ENCODE measurements at regions not wholly inside any gene's neighbourhood (a gene's known extent, or its start where the extent isn't known, plus 50 kb on each side); places are given as distances from the start of the nearest gene placed in this dataset.
"Not testable (repeated sequence)": the region's sequence is repeated elsewhere in the genome, so short reads cannot be mapped to it uniquely, and the experiment has no call there.

DNA sequence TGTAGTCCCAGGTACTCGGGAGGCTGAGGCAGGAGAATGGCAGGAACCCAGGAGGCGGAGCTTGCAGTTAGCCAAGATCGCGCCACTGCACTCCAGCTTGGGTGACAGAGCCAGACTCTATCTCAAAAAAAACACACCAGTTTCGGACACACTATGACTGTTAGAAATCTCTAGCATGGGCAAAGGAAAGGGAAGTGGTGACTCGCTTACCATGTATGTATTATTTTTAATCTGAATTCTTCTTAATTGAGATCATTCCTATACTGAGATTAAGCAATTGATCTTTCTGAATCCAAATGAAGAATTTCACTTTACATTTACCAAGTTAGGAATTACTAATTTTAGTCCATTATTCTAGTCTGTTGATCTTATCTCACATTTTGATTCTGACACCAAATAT lies 459.2 kb upstream of the ALCAM start:
- no peak for DNase-seq (ENCODE audit: low read depth in 2 of 2)

DNA sequence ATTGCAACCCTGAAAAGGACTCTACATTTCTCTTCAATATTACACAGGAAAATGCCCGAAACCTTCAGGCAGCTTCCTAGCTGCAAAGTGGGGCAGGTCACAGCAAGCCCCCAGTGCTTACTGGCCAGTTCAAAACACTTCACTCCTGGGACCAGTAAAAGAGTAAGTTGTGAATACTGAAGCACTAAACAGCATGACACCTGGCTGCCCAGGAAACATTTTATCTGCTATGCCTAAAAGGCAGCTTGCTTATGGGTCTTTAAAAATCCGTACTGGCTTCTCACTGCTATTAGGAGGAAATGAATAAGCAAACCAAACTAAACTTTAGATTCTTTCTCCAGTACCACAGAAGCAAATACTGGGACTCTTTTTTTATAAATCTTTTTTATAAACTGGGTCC lies 457.9 kb upstream of the ALCAM start:
- DNase-seq (ENCODE audit: low read depth in 2 of 2): no peak

DNA sequence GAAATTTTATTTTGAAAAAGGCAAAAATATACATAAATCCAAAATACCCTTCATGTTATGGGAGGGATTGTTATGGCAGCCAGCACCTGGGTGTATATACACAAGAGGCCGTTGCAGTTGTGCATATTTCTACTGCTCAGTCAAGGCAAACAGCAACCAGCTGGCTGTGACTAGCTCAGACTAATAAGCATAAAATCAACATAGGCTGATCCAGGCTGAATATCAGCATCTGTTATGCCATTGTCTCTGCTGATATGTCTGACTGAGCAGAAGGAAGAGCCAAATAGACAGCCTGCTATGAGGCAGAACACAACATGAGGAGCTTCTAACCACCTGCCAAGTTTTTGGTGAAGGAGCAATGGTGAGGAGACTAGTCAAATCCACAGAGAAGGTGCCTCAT lies 457.5 kb upstream of the ALCAM start:
- DNase-seq (ENCODE audit: low read depth in 2 of 2): no peak

- DNase-seq (ENCODE audit: low read depth in 2 of 2): no peak
Observed at GRCh38 chr3:104909721-104910120, 457.0 kb upstream of the ALCAM start.

- no peak for DNase-seq (ENCODE audit: low read depth in 2 of 2)
Observed at GRCh38 chr3:104911376-104911775, 455.3 kb upstream of the ALCAM start.

DNA sequence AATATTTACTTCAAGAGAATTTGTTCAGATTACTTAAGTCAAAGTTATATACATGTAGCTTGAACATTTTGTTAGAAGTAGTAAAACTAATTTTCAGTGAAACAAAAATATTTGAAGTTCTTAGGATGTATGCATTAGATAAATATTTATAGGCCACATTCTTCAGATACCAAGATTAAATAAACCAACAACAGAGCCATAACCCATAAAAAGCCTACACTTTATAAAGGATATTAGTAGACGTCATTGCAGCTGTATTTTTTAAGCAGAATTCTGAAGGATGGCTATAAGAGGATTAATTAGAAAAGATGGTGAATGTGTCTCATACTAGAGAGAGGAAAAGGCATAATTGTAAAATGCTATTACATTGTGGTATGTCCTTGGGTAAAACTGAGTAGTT lies 449.7 kb upstream of the ALCAM start:
- DNase-seq (ENCODE audit: low read depth in 2 of 2): no peak

- DNase-seq (ENCODE audit: low read depth in 2 of 2): no peak
Observed at GRCh38 chr3:104920512-104920911, 446.2 kb upstream of the ALCAM start.

DNA sequence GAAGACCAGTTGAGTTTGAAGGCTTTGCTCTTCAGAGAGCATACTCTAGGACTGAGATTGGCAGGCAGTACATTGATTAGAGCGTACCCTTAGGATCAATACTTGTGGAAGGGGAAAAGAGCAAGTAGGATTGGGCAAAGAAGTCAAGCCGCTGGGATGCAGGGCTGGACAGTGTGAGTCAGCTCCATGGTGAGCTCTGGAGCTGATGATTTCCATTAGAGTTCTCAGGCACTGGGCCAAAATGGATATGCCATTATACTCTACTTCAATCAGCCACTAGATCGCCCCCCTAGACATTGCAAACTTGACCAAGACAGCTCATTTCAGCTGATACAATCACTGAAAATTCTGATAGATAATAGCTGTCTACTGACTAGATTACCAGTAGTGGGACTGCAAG lies 432.7 kb upstream of the ALCAM start:
- DNase-seq (ENCODE audit: low read depth in 2 of 2): no peak

GRCh38 chr3:104935613-104936012 lies 431.1 kb upstream of the ALCAM start:
- no peak for DNase-seq (ENCODE audit: low read depth in 2 of 2)

DNA sequence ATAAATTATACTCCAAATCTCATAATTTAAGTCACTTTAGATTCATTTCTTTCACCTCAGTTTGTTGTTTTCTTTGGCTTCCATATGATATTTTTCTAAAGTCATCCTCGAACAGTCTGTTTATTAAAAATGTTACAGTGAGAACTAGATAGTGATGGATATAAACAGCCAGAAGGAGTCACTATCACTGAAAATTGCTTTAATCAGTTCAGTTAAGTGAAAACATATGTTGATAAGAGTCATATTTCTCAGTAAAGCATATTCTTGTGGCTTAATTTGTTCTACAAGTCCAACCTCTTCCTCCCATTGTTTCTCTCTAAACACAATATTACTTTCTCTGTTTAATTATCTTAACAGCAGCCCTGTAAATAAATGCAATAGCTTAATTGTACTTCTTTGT lies 427.5 kb upstream of the ALCAM start:
- no peak for DNase-seq (ENCODE audit: low read depth in 2 of 2)

DNA sequence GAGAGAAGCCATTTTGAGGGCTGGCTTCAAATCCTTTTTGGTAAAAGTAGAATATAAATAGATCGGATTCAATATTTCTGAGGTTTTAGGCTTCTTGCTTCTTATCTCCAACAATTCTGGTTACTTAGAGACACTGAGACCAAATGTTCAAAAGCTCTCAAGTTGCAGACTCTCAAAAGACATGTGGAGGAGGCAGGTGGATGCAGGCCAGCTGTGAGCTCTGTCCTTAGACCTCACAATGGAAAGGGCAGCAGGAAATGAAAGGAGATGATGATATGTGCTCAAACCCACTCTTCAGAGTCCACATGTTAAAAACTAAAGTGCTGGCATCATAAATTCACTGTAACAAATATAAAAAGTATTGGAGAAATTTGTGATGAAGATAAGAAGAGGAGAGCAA lies 424.9 kb upstream of the ALCAM start:
- no peak for DNase-seq (ENCODE audit: low read depth in 2 of 2)

GRCh38 chr3:104943974-104944373 lies 422.7 kb upstream of the ALCAM start:
- DNase-seq (ENCODE audit: low read depth in 2 of 2): no peak

DNA sequence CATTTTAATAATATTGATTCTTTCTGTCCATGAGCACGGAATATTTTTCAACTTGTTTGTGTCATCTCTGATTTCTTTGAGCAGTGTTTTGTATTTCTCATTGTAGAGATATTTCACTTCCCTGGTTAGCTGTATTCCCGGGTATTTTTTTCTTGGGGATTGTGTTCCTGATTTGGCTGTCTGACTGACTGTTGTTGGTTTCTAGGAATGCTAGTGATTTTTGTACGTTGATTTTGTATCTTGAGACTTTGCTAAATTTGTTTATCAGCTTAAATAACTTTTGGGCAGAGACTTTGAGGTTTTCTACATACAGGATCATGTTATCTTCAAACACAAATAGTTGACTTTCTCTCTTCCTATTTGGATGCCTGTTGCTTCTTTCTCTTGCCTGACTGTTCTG lies 418.8 kb upstream of the ALCAM start:
- no peak for DNase-seq (ENCODE audit: low read depth in 2 of 2)

DNA sequence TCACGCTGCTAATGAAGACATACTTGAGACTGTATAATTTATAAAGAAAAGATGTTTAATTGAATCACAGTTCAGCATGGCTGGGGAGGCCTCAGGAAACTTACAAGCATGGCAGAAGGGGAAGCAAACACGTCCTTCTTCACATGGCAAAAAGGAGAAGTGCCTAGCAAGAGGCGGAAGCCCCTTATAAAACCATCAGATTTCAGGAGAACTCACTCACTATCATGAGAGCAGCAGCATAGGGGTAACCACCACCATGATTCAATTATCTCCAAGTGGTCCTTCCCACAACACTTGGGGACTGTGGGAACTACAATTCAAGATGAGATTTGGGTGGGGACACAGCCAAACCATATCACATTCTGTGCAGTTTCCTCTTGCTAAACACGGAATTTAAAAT lies 416.9 kb upstream of the ALCAM start:
- not testable (repeated sequence) for DNase-seq (ENCODE audit: low read depth in 2 of 2)

GRCh38 chr3:104951426-104951825 lies 415.3 kb upstream of the ALCAM start:
- DNase-seq (ENCODE audit: low read depth in 2 of 2): no peak

DNA sequence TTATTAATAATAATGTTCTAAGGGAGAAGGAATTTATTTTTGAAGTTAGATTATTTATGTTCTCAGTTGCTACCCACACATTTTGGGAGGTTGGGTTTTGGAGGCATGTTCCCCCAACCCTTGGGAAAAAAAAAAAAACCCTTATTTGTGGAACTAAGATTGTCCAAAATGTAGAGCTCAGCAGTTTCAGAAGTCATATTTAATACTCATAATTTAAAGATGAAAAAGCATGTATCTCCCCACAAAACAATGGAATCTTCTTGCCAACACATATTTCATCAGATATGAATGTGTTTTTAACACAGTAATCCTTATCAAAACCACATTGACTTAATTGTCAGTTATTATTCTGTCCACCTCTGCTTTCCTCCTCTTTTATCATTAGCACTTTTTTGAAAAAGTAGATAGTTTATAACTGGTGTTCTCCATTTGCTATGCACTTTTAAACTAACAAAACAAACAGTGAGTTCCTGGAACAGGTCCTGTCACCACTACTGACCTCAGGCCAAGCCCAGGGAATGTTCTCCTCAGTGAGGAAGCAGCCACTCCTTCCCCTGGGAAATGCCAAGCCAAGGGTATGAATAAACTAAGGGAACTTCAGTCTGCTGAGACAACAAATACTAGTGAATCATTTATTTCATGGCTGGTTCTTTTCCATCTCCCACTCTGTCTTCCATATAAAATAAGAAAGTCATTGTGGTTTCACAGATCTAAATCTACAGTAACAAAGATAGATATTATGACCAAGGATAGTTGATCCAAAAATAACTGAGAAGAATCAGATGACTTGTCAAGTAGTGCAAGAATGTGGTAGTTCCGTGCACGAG lies 414.4 kb upstream of the ALCAM start:
- DNase-seq (ENCODE audit: low read depth in 2 of 2): no peak

DNA sequence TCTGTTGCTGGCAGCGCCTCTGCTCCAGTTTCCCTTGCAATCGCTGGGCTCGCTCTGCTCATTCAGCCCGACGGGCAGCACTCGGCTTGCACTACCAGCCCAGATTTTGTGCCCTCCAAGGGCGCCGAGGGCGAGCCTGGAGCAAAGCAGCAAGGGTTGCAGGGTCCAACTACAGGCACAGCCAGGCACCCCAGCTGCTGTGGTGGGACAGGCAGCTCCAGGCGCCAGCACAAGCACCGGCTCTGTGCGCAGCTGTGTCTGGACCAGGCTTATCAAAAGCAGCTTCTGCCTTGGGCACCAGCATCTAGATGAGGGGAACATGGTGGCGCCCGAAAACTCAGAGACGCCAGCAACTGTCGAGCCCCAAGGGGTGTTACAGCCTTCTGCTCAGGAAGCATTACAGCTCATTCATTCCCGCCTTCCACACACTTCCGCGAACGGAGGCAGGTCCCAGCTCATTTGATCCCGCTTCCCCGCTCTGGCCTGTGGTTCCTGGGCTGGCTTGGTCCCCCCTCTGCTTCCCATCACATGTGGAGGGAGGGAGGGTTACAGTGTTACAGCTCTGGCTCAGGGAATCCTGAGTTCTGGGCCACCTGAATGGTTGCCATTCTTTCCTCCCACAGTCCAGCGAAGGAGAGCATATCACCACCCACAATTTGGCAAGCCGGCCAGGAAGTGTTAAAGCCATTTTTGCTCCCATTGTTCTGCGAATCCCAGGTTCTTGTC lies 409.9 kb upstream of the ALCAM start:
- no peak for DNase-seq (ENCODE audit: low read depth in 2 of 2)

DNA sequence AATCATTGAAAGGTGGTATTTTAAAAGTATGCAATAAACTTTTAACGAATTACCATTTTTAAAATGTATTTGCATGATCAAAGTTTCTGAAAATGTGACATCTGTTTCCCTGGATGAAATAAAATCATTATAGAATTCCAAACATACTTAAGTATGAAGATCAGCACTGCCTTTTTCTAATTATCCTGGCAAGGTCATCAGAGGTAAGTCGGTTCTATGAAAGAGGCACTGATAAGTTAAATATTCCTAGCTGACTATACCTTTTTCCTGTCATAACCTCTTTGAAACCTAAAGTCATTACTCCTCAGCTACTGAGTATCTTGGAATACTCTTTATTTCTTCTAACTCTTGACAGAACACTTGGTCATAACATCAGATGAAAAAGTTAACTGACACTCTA lies 406.1 kb upstream of the ALCAM start:
- DNase-seq (ENCODE audit: low read depth in 2 of 2): no peak

DNA sequence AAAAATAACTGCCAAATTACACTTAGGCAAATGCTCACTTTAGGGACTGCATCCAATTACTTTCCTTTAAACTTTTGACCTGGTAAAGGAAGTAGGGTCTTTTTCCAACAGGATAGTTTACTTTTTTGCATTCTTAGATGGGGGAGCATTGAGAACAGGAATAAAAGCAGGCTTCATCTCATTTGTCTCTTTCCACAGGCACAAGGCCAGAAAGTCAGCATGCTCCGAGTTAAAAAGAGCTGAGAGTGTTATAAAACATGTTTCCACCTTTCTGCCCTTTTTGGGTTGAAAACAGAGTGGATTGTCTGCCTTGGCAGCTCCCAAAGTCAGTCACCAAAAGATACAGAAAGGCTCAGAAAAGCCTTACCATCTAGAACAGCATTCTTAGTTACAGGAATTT lies 404.9 kb upstream of the ALCAM start:
- no peak for DNase-seq (ENCODE audit: low read depth in 2 of 2)

- DNase-seq (ENCODE audit: low read depth in 2 of 2): no peak
Observed at GRCh38 chr3:104974316-104974715, 392.4 kb upstream of the ALCAM start.

- DNase-seq (ENCODE audit: low read depth in 2 of 2): no peak
Observed at GRCh38 chr3:104977719-104978118, 389.0 kb upstream of the ALCAM start.

DNA sequence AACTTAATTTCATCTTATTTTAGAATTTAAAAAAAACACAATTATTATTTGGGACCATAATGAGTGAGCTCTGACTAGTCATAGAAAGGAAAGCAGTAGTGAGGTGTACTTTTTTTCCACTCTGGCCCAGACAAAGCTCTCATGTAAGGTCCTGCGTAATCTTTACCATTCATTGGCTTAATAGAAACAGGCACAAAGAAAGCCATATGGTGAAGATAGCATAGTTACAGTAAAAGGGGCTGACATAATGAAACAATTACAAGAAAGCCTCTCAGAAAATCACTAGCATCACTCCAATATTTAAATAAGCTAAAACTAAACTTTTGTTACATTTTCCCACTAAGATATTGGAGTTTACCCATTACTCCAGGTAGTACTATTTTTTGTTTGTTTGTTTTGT lies 384.6 kb upstream of the ALCAM start:
- DNase-seq (ENCODE audit: low read depth in 2 of 2): no peak

DNA sequence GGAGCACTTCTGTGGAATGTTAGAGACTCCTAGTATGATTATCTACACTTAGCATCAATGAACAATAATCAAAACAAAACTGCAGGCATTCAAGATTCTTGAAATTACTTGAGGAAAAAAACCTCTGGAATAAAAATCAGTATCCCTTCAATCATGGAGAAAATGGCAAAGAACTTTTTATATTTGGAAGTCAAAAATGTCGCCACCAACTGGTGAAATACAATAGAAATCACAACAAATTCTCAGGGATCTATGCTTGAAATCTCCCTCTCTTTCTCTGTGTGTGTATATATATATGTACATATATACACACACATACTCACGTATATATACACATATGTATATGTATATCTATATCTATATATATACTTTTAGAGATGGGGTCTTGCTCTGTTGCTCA lies 378.9 kb upstream of the ALCAM start:
- DNase-seq (ENCODE audit: low read depth in 2 of 2): no peak

DNA sequence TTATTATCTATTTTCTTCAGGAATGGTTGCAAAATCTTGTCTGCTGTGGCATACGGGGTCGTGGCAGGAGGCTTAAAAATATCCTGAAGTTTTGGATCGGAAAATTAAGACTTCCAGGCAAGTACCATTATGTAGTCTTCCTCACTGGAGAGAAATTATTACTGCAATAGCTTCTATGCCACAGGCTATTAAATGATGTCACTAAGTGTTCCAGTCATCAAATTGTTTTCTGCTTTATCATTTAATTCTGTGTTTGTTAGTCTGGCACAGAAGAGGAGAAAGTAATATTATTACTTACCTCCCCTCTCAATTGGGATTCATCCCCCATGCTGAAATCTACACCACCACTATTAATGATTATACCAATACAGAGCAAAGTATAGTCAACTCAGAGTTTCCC lies 378.2 kb upstream of the ALCAM start:
- DNase-seq (ENCODE audit: low read depth in 2 of 2): no peak
